ENCODE measurements at regions not wholly inside any gene's neighbourhood (a gene's known extent, or its start where the extent isn't known, plus 50 kb on each side); places are given as distances from the start of the nearest gene placed in this dataset.

GRCh38 chr21:22597660-22598255 lies 1599.5 kb downstream of the NCAM2 start:
- H3K36me3 ChIP-seq (ENCODE audit: control insufficient read depth in 2 of 2, insufficient read depth in 2 of 2, low read length in 1 of 2), result no peaks in the 10 kb centered on the region
- intact Hi-C loops (cut with micrococcal nuclease; ENCODE audit: unreplicated experiment) (no loop called here), in situ Hi-C loops (cut with MboI) (no loop called here)
- no peak overlapping the region for H3K4me3 ChIP-seq
- H2AFZ ChIP-seq (ENCODE audit: control insufficient read depth, low read depth, low read length), result no peak overlapping the region
- WGBS (ENCODE audit: insufficient coverage, insufficient replicate concordance, low lambda C conversion rate, missing lambda C conversion rate), result 48% methylated on average over 28 of the region's 31 CpGs
- H3K27me3 ChIP-seq (replicated peaks in 1 of 2; ENCODE audit: control insufficient read depth in 2 of 2, insufficient read depth in 2 of 2, low read length in 1 of 2), result no peaks in the 10 kb centered on the region
- H3K9me3 ChIP-seq (replicated peaks; ENCODE audit: control insufficient read depth, insufficient read depth, low read length), result no peaks in the 10 kb centered on the region; the same call in 2 of the 3 replicates
- FAIRE-seq (no peak), ATAC-seq (no peak), DNase-seq (ENCODE audit: low read depth, low spot score) (no peak)
- H3K9ac ChIP-seq (ENCODE audit: control insufficient read depth, insufficient read depth, low read length), result no peak overlapping the region
- ChIA-PET CTCF (no interaction called here), SMC1A (ENCODE audit: uncharacterized antibody, unreplicated experiment) (no interaction called here), RAD21 (ENCODE audit: unreplicated experiment) (no interaction called here), POLR2A (no interaction called here)
- no peak overlapping the region for H3K4me2 ChIP-seq (ENCODE audit: control insufficient read depth, insufficient read depth)
- no peak overlapping the region for H3K27ac ChIP-seq (ENCODE audit: control insufficient read depth, insufficient read depth)
- no peaks in the 10 kb centered on the region for H3K4me1 ChIP-seq (ENCODE audit: control insufficient read depth, insufficient read depth, low read length)
- no peak for TF ChIP-seq PML (IDR thresholded peaks at IDR 0.05; ENCODE audit: low read length)
- TF ChIP-seq RB1 (IDR thresholded peaks at IDR 0.05; ENCODE audit: borderline replicate concordance), result no peak
- no peak for TF ChIP-seq NFXL1 (IDR thresholded peaks at IDR 0.05; ENCODE audit: borderline replicate concordance)
- no peak for TF ChIP-seq SRF (IDR thresholded peaks at IDR 0.05; ENCODE audit: low read depth in 2 of 2, low read length in 2 of 2)
- no peak for TF ChIP-seq KAT2A (conservative IDR thresholded peaks at IDR 0.05; ENCODE audit: control insufficient read depth, low read depth, low read length)
- no peak for TF ChIP-seq MAX (IDR thresholded peaks at IDR 0.05; ENCODE audit: low read depth, low read length)
- no peak for TF ChIP-seq PKNOX1 (IDR thresholded peaks at IDR 0.05)
- TF ChIP-seq FOXK2 (IDR thresholded peaks at IDR 0.05), result no peak
- TF ChIP-seq NFIC (IDR thresholded peaks at IDR 0.05; ENCODE audit: low read depth, low read length), result no peak
- no peak for TF ChIP-seq STAT3 (IDR thresholded peaks at IDR 0.05; ENCODE audit: low read depth, low read length)
- TF ChIP-seq, protein P1, sequence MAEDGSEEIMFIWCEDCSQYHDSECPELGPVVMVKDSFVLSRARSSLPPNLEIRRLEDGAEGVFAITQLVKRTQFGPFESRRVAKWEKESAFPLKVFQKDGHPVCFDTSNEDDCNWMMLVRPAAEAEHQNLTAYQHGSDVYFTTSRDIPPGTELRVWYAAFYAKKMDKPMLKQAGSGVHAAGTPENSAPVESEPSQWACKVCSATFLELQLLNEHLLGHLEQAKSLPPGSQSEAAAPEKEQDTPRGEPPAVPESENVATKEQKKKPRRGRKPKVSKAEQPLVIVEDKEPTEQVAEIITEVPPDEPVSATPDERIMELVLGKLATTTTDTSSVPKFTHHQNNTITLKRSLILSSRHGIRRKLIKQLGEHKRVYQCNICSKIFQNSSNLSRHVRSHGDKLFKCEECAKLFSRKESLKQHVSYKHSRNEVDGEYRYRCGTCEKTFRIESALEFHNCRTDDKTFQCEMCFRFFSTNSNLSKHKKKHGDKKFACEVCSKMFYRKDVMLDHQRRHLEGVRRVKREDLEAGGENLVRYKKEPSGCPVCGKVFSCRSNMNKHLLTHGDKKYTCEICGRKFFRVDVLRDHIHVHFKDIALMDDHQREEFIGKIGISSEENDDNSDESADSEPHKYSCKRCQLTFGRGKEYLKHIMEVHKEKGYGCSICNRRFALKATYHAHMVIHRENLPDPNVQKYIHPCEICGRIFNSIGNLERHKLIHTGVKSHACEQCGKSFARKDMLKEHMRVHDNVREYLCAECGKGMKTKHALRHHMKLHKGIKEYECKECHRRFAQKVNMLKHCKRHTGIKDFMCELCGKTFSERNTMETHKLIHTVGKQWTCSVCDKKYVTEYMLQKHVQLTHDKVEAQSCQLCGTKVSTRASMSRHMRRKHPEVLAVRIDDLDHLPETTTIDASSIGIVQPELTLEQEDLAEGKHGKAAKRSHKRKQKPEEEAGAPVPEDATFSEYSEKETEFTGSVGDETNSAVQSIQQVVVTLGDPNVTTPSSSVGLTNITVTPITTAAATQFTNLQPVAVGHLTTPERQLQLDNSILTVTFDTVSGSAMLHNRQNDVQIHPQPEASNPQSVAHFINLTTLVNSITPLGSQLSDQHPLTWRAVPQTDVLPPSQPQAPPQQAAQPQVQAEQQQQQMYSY (CRISPR knock-in tag; IDR thresholded peaks at IDR 0.05), result no peak
- H3K79me2 ChIP-seq (ENCODE audit: control insufficient read depth, insufficient read depth, low read length), result no peaks in the 10 kb centered on the region
- no peaks in the 10 kb centered on the region for H4K20me1 ChIP-seq (ENCODE audit: control insufficient read depth, insufficient read depth)
- no TSS peak for BruUV-seq (replicated peaks)
